ENCODE measurements at regions not wholly inside any gene's neighbourhood (a gene's known extent, or its start where the extent isn't known, plus 50 kb on each side); places are given as distances from the start of the nearest gene placed in this dataset.
"Not testable (repeated sequence)": the region's sequence is repeated elsewhere in the genome, so short reads cannot be mapped to it uniquely, and the experiment has no call there.

DNA sequence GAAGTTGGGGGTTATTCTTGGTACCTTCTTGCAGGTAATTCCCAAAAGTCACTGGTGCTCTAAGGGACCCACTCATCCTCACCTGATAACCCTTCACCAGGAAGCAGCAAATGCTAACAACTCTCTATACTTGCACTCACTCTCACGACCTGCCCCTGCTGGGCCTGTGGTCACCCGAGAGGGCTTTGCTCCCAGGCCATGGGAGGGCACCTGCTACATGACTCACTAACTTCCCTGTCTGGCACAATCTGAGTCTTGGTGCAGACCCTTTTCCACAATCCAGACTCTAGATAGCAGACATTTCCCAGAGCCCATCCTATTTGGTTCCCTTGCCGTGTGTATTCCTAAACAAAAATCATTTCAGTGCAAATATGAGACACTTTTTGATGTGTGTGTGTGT lies 403.8 kb upstream of the FAT1 start:
- no peak for DNase-seq (ENCODE audit: low spot score)

- no peak for DNase-seq (ENCODE audit: low spot score)
Measured at GRCh38 chr4:187128222-187128621, 404.6 kb upstream of the FAT1 start.

- DNase-seq (ENCODE audit: low spot score) = no peak
Measured at GRCh38 chr4:187128976-187129375, 405.3 kb upstream of the FAT1 start.

DNA sequence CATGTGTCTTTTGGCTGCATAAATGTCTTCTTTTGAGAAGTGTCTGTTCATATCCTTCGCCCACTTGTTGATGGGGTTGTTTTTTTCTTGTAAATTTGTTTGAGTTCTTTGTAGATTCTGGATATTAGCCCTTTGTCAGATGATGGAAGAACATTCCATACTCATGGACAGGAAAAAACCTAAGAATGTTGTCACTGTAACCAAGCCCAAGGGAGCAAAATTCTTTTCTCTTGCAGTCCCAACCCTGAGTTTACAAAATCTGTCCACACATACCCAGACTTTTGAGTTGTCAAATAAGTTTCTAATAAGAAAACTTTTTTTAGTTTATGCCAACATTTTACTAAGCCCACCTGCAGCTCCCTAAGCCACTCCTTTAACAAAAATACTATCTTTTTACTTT lies 408.2 kb upstream of the FAT1 start:
- not testable (repeated sequence) for DNase-seq (ENCODE audit: low spot score)

DNA sequence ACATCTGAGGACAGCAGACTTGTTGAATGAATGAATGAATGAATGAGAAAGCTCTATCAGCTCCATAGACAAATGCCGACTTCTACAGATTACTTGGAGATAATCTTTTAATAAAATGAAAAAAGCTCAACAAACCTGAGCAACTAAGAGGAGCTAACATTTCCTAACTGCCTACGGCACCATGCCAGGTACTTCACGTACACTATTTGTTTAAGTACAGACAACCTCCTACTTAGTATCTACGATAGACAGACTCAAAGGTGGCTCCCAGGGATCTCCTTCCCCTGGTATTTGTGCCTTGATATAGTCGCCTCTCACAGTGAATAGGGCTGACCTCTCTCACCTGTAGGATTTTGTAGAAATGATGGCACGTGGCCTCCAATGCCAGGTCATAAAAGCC lies 412.2 kb upstream of the FAT1 start:
- DNase-seq (ENCODE audit: low spot score) = no peak

DNA sequence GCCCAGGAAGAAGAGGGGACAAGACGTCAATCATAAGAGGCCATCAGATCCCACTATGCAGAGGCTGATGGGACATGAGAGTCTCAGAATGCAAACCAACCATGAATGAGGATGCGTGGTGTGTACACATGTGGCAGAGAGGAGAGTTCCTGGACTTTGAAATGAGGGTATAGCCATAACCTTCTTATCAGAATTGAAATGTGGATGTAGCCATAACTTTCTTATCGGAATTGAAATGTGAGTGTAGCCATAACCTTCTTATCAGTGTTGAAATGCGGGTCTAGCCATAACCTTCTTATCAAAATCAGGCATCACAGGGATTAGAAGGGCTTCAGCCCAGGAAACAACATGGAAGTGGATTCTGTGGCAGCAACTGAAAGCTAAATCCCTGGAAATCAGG lies 415.5 kb upstream of the FAT1 start:
- DNase-seq (ENCODE audit: low spot score) = no peak

DNA sequence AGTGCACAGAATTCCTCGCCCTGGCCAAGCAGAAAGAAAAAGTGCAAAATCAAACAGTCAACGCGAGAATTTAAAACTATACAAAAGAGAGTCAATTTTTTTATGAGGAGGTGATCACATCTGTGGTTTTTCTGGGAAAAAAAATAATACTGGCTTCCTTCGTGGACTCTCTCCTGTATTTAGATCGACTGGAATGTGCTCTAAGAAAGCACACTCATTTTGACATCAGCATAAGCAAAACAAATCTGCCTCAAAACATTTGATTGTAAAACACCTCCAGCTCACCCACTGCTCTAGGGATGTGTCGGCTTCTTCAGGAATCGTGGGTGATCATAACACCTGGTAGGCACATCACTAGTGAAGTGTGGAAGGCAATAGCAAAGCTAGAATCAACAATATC lies 417.4 kb upstream of the FAT1 start:
- DNase-seq (ENCODE audit: low spot score) = no peak

GRCh38 chr4:187149229-187149945 lies 425.7 kb upstream of the FAT1 start:
- no peak for DNase-seq (ENCODE audit: low spot score)

DNA sequence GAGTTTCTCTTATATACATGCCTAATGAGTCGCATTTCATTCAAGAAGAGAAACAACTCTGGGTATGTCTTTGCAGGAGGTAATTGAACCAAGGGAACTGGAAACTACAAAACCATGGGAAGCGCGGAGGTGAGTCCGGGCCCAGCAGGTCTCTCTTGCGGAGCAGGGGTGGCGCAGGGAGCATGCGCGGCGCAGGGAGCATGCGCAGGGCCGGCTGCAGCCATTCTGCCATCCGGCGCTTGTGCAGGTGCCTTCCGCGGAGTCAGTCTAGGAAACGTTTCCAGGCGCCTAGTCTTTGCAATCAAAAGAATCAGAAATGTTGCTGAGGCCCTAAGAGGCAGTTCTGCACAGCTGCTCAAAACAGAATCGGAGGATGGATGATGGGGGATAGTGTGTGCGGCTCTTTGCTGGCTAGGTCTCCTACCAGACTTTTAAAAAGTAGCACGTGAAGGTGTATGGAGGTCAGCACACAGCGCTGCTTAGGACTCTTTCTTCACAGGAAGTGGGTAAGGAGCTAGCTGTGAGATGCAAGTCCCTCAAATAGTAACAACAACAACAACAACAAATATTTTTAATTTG lies 433.8 kb upstream of the FAT1 start:
- DNase-seq (ENCODE audit: low spot score) = no peak

GRCh38 chr4:187158003-187158402 lies 434.3 kb upstream of the FAT1 start:
- no peak for DNase-seq (ENCODE audit: low spot score)

DNA sequence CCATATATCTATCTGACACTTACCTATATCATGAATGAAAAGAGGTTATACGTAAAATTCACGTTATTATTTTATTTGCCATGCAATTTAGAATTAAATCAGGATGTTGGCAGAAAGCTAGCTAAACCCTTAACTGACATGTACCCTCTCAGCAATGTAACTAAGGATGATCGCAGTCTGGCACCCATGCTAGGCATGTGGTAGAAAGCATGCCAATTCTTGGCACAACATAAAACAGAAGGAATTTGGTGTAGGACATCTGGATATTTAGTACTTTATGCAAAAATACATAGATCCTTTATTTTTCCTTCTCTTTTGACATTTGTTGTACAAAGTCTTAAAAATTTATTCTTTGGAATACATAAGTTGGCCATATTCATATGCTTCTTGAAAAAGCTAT lies 436.8 kb upstream of the FAT1 start:
- no peak for DNase-seq (ENCODE audit: low spot score)

- DNase-seq (ENCODE audit: low spot score) = no peak
Measured at GRCh38 chr4:187166886-187167512, 443.3 kb upstream of the FAT1 start.

DNA sequence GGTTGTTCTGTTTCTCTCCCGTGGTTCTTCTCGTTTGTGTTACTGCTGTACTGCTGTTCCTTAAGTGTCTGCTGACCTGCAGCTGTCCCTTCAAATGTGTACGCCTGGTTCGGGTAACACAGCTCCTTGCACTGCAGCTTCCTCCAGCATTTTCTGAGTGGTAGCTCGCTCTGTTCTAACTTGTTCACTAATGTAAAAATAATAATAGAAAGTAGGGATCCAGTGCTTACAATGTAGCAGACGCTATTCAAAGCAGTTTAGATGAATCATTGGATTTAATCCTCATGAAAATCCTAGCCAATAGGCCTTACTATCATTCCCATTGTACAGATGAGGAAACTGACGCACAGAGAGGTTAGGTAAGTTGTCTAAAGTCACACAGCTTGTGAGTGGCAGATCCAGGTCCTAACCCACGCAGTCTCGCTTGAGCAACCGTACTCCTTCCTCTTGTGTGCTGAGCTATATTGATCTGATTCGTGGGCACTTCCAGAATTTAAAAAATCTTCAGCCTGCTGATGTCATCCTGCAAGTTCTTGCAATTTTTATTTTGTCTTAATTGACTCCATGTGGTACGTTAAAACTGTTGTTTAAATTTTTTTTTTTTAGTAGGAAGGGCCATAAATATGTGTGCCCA lies 448.2 kb upstream of the FAT1 start:
- DNase-seq (ENCODE audit: low spot score) = no peak

DNA sequence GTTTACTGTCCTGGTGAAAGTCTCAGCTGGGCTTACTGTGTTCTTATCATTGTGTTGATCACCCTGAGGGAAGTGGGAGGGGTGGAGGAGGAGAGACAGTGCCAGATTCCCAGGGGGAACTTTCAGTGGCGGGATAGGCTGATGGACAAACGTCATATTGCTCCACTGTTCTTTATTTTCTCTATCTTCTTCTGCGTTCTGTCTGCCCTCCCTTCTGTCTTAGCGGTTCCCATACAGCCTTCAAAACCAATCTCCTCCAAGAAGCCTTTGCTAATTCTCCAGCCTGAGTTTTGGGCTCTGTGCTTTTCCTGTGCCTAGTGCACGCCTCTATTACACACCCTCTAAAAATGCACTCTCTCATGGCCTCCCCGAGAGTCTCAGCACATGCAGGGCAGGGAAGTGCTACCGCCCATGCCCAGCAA lies 448.7 kb upstream of the FAT1 start:
- DNase-seq (ENCODE audit: low spot score) = peak; percentile 1

DNA sequence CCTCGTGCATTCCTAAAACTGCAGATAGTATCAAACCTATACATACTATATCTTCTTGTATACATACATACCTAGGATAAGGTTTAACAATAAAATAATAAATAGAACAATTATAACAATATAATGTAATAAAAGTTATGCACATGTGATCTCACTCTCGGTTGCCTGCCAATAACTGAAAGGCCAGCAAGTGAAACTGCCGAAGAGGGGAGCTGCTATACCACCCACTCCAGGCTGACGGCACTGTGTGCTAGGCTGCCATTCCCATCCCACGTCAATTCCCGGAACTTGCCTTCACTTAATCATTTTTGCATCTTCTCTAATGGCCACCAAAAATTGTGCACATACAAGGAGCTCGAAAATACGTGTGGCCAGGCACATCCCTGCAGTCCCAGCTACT lies 451.1 kb upstream of the FAT1 start:
- no peak for DNase-seq (ENCODE audit: low spot score)

GRCh38 chr4:187175197-187175596 lies 451.5 kb upstream of the FAT1 start:
- no peak for DNase-seq (ENCODE audit: low spot score)

GRCh38 chr4:187176261-187176910 lies 452.7 kb upstream of the FAT1 start:
- DNase-seq (ENCODE audit: low spot score) = no peak

DNA sequence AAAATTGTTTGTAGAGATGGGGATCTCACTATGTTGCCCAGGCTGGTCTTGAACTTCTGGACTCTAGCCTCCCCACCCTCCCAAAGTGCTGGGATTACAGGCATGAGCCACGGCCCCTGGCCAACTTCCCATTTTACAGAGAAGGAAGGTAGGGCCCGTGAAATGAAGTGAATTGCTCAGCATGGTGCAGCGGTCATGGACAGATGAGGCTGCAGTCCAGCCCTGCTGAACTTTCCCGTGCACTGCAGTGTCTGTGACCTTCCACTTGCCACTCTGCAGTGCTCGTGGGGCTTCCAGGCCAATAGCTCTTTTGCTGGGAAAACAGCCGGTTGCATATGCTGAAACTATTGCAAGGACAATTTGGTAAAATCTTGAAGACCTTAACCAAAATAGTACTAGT lies 454.4 kb upstream of the FAT1 start:
- no peak for DNase-seq (ENCODE audit: low spot score)

DNA sequence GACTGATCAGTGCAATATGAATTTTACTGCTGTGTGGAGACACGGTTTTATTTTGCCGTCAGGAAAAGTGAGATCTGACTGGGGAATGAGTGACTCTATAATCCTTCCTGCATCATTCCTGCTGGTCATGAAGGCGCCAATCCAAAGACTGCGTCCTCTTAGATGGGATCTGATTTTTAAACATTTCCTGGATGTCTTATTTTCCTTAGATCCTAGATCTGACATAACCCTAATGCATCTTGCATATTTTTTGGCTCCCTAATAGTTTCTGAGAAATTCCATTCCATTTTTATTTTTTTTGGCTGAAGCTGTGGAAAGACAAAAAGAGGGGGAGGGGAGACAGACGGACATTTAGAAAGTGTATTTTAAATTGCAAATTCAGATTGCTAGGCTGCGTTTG lies 454.9 kb upstream of the FAT1 start:
- DNase-seq (ENCODE audit: low spot score) = no peak

DNA sequence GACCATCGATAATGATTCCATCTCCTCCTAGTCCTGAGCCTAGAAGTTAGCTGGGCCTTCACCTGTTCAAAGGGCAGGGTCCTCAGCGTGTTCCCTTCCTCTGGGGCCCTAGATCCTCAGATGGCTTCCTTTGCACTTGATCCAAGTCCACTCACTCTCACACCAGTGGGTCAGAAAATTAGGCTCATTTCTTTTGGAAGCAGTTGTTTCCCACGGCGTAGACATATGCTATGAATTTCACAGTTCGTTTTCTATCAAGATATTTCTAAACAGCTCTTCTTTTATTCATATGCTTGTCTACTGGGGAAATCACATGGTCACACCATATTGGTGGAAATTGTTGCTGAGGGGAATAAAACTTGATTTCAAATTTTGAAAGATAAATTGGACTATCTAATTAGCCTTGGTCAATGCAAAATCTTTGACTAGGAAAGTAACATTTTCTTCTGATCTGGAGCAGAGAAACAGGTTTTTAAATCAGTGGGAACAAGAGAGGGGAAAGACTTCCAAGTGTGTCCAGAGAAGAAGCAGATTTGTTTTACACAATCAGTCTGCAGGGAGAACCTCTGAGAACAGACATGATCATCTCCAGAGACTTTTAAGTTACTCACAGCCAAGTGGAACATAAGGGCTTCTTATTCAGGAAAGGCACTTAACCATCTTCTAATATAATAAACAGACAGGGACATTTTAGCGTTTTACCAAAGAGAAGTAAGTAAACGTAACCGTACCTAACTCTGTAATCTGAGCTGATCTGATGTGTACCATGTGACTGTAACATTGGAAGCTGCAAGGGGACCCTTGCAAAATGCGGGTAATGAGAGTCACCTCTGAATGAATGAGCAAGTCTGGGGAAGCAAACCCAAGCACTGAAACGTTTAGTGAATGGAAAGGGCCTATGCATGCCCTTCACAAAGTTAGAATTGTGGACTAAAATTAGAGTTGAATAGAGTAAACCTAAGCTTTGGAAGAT lies 455.7 kb upstream of the FAT1 start:
- no peak for DNase-seq (ENCODE audit: low spot score)

DNA sequence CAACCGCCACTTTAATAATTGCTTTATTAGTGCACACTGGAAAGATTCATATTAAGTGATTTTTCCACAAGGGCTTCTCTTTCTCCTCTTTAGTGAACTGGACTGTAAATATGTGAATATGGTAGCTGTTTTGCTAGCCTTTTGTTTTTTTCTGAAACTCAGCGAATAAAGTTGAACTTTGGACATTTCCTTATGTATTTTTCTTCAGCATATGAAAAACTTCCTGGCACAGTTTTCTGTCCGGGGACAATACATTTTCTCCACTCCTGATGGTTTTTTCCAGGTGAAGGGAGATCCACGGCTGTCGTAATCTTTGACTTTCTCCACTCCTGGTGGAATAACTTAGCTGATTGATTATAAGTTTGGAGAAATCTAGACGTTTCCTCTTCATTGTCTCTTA lies 457.4 kb upstream of the FAT1 start:
- DNase-seq (ENCODE audit: low spot score) = no peak

- DNase-seq (ENCODE audit: low spot score) = no peak
Measured at GRCh38 chr4:187183346-187183745, 459.7 kb upstream of the FAT1 start.
